Esophagus (tissue), 2 donors: ENCODE measurements at regions not wholly inside any gene's neighbourhood (a gene's known extent, or its start where the extent isn't known, plus 50 kb on each side); places are given as distances from the start of the nearest gene placed in this dataset.
A peak's percentile ranks its signal among the peaks of the same experiment; 100 is the strongest.

Source experiments
- H3K27ac ChIP-seq, 2 donors: one replicate each; pipeline ENCODE4 v1.5.1; 2013; ENCODE audit warnings: low read depth in 2 of 2, mild to moderate bottlenecking in 2 of 2, inconsistent platforms in 1 of 2, low read length in 1 of 2, moderate library complexity in 1 of 2
- H3K27me3 ChIP-seq, 2 donors: one replicate each; pipeline ENCODE4 v1.6.1; 2013; ENCODE audit warnings: low read length in 2 of 2, control low read depth in 1 of 2, mild to moderate bottlenecking in 1 of 2; ENCODE audit not compliant: insufficient read depth in 2 of 2, control insufficient read depth in 1 of 2
- H3K36me3 ChIP-seq, 2 donors: one replicate each; pipeline ENCODE4 v1.6.1; 2013; ENCODE audit warnings: low read length in 1 of 2; ENCODE audit not compliant: control insufficient read depth in 2 of 2, insufficient read depth in 2 of 2
- H3K4me1 ChIP-seq, 2 donors: one replicate each; pipeline ENCODE4 v1.6.1; 2013; ENCODE audit warnings: low read length in 1 of 2; ENCODE audit not compliant: control insufficient read depth in 2 of 2, insufficient read depth in 2 of 2
- H3K4me3 ChIP-seq, 2 donors: one replicate each; pipeline ENCODE4 v1.5.1; 2013; ENCODE audit warnings: low read length in 2 of 2, mild to moderate bottlenecking in 2 of 2, low read depth in 1 of 2, moderate library complexity in 1 of 2
- H3K9me3 ChIP-seq, 2 donors: one replicate each; pipeline ENCODE4 v1.6.1; 2013; ENCODE audit warnings: mild to moderate bottlenecking in 2 of 2, low read depth in 1 of 2, low read length in 1 of 2, moderate library complexity in 1 of 2; ENCODE audit not compliant: control insufficient read depth in 2 of 2, insufficient read depth in 1 of 2
- WGBS, 2 donors: extraction: QIAGEN DNeasy Blood & Tissue Kit; methylation state at CpG; one replicate each; pipeline ENCODE4 v1.1.7; 2013; 5-methylcytosine and 5-hydroxymethylcytosine counted together
- donor health status: healthy with polysubstance abuse.
- donor health status: Bipolar disorder and iron deficiency.

GRCh38 chr14:76940021-76940760, 88.3 kb downstream of the IRF2BPL start:
- WGBS, 2 donors, result 76 to 82% methylated on average over 8 of the region's 8 CpGs
- H3K27me3 ChIP-seq, result no peaks in the 10 kb centered on the region
- no peak overlapping the region for H3K4me3 ChIP-seq
- peaks cover 0 to 4% of the 10 kb centered on the region in 2 donors for H3K9me3 ChIP-seq
- peaks cover 2 to 10% of the 10 kb centered on the region in 2 donors for H3K4me1 ChIP-seq
- no peaks in the 10 kb centered on the region for H3K36me3 ChIP-seq
- H3K27ac ChIP-seq, result no peak overlapping the region

- no peaks in the 10 kb centered on the region for H3K36me3 ChIP-seq
- peaks cover 2 to 10% of the 10 kb centered on the region in 2 donors for H3K4me1 ChIP-seq
- no peak overlapping the region for H3K4me3 ChIP-seq
- H3K27ac ChIP-seq, result no peak overlapping the region
- H3K9me3 ChIP-seq, result peaks cover 0 to 4% of the 10 kb centered on the region in 2 donors
- 72 to 75% methylated on average over 10 of the region's 10 CpGs for WGBS, 2 donors
- no peaks in the 10 kb centered on the region for H3K27me3 ChIP-seq
Measured at GRCh38 chr14:76939015-76939742, 89.3 kb downstream of the IRF2BPL start.

- H3K4me3 ChIP-seq, result no peak overlapping the region
- WGBS, 2 donors, result 60 to 76% methylated on average over 3 of the region's 3 CpGs
- no peak overlapping the region for H3K27ac ChIP-seq
- no peaks in the 10 kb centered on the region for H3K36me3 ChIP-seq
- H3K27me3 ChIP-seq, result no peaks in the 10 kb centered on the region
- peaks cover 0 to 4% of the 10 kb centered on the region in 2 donors for H3K9me3 ChIP-seq
- H3K4me1 ChIP-seq, result peaks cover 2 to 10% of the 10 kb centered on the region in 2 donors
Measured at GRCh38 chr14:76938092-76938500, 90.4 kb downstream of the IRF2BPL start.

- H3K4me3 ChIP-seq, result no peak overlapping the region
- 57% methylated on average over 15 of the region's 15 CpGs for WGBS, 2 donors
- peaks cover 2 to 10% of the 10 kb centered on the region in 2 donors for H3K4me1 ChIP-seq
- peaks cover 0 to 4% of the 10 kb centered on the region in 2 donors for H3K9me3 ChIP-seq
- H3K27ac ChIP-seq, result peak overlapping the region; percentile 12 to 52
- no peaks in the 10 kb centered on the region for H3K27me3 ChIP-seq
- no peaks in the 10 kb centered on the region for H3K36me3 ChIP-seq
Measured at GRCh38 chr14:76937181-76938091, 91.1 kb downstream of the IRF2BPL start.

GRCh38 chr14:76936483-76936882, 92.0 kb downstream of the IRF2BPL start:
- 54 to 71% methylated on average over 7 of the region's 7 CpGs for WGBS, 2 donors
- Histone ChIP-seq H3K9me3 (peaks cover 0 to 4% of the 10 kb centered on the region in 2 donors), H3K4me1 (peaks cover 2 to 10% of the 10 kb centered on the region in 2 donors), H3K36me3 (no peaks in the 10 kb centered on the region), H3K27ac (no peak overlapping the region), H3K4me3 (no peak overlapping the region), H3K27me3 (no peaks in the 10 kb centered on the region)

GRCh38 chr14:76933515-76933914, 95.0 kb downstream of the IRF2BPL start:
- Histone ChIP-seq H3K36me3 (no peaks in the 10 kb centered on the region), H3K27ac (no peak overlapping the region), H3K4me3 (no peak overlapping the region), H3K9me3 (peaks cover 0 to 3% of the 10 kb centered on the region in 2 donors), H3K4me1 (peaks cover 4 to 11% of the 10 kb centered on the region in 2 donors), H3K27me3 (no peaks in the 10 kb centered on the region)
- WGBS, 2 donors, result 63 to 78% methylated on average over 5 of the region's 5 CpGs

- no peak overlapping the region for H3K27ac ChIP-seq
- WGBS, 2 donors, result 65 to 73% methylated on average over 9 of the region's 9 CpGs
Measured at GRCh38 chr14:76931631-76932402, 96.7 kb downstream of the IRF2BPL start.

GRCh38 chr14:76930549-76930948, 98.0 kb downstream of the IRF2BPL start:
- Histone ChIP-seq H3K27ac (no peak overlapping the region), H3K36me3 (no peaks in the 10 kb centered on the region), H3K4me3 (no peak overlapping the region), H3K27me3 (no peaks in the 10 kb centered on the region), H3K9me3 (no peaks in the 10 kb centered on the region), H3K4me1 (peaks cover 2 to 9% of the 10 kb centered on the region in 2 donors)
- WGBS, 2 donors, result 87 to 90% methylated on average over 9 of the region's 9 CpGs

More at GRCh38 chr14:76931631-76932402, 96.7 kb downstream of the IRF2BPL start:
- H3K36me3 ChIP-seq, result no peaks in the 10 kb centered on the region
- no peak overlapping the region for H3K4me3 ChIP-seq
- H3K4me1 ChIP-seq, result peaks cover 2 to 8% of the 10 kb centered on the region in 2 donors
- no peaks in the 10 kb centered on the region for H3K27me3 ChIP-seq
- no peaks in the 10 kb centered on the region for H3K9me3 ChIP-seq
